HS-5 (cell line): ENCODE measurements at regions not wholly inside any gene's neighbourhood (a gene's known extent, or its start where the extent isn't known, plus 50 kb on each side); places are given as distances from the start of the nearest gene placed in this dataset.
"Not testable (repeated sequence)": the region's sequence is repeated elsewhere in the genome, so short reads cannot be mapped to it uniquely, and the experiment has no call there.

Experiments used
- DNase-seq: peaks from one replicate; pipeline ENCODE4 v3.0.0-alpha.2; 2012; ENCODE audit warnings: low read depth

DNA sequence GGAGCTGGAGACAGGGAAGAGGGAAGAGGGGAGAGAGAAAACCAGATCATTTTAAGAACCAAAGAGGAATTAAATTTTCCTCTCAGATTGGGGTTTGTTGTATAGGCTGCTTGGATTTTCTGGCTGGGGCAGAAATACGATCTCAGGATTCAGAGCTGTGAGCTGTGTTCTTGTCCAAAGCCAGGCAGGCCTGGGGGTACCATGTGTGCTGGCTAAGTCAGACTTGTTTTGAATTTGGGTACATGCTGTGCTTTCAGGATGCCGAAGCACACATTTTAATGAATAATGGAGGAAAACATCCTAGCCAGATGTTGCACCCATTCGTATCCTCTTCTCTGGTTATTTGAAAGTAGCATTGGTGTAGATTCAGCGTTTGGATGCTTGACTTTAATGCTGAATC is 170.3 kb upstream of the PODXL start:
- DNase-seq = no peak

DNA sequence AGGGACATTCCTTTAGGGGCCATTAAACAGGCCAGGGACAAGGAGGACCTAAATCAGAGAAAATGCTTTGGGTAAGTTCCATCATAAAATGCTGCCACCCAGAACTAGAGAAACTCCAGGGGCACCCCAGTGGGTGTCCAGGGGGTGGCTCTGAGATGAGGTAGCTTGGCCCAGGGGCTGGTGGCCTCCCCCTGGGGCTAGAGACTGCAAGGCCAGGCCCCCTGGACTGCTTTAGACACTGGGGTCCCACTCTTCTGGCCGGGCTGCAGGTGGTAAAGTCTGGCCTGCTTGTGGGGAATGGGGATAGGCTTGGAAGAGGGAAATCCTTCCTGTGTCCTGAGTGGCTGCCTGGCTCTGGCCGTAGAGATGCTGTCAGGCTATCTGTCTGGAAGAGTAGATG is 169.6 kb upstream of the PODXL start:
- DNase-seq = no peak

- DNase-seq = no peak
Measured at GRCh38 chr7:131724776-131725345, 168.4 kb upstream of the PODXL start.

- no peak for DNase-seq
Measured at GRCh38 chr7:131723926-131724325, 167.5 kb upstream of the PODXL start.

DNA sequence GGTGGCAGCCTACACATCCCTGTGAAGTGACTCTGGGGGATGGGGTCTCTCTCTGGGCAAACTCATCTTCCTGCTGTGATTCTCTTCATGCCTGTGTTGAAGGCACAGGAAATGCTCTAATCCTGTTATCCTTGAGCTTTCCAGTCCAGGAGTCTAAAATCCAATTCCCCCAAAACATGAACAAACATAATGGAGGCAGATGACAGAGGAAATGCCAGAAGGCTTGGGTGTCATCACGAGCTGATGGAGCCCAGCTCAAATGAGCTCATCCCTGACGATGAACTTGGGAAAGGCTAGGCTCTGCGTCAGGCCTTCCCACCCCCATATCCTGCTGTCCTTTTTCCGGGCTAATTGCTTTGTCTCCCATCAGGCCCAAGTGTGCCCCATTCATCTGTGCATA is 165.9 kb upstream of the PODXL start:
- peak; percentile 3 for DNase-seq

DNA sequence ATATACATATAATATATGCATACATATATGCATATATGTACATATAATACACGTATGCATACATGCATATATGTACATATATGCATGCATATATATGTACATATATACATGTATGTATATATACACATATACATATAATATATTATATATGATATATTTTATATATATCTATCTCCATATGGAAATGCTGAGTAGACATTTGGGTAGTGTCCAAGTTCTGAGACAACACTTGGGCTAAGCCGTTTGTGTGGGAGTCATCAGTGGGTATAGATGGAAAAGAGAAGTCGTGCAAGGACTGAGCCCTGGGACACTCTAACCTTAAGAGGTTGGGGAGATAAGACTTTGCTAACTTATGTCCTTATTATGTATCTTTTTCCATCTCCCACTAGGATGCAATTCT is 165.2 kb upstream of the PODXL start:
- DNase-seq = no peak

DNA sequence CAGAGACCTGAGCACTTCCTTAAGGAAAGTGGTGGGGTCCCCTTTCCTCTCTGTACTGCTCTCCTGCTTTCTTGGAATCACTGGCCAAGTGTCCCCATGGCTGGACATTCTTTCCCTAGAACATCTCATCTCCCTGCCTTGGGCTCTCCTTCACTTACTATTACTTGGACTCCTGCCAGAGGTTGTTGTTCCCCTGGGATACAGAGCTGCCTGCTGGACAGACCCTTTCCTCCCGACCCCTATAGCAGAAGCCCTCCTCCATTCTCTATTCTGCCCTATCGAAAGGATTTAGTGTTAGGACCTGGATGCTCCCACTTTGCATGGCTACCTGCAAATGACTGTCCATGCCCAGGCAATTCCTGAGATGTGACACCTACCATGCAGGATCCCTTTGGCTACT is 164.3 kb upstream of the PODXL start:
- no peak for DNase-seq

GRCh38 chr7:131717181-131717580 is 160.8 kb upstream of the PODXL start:
- DNase-seq = no peak

DNA sequence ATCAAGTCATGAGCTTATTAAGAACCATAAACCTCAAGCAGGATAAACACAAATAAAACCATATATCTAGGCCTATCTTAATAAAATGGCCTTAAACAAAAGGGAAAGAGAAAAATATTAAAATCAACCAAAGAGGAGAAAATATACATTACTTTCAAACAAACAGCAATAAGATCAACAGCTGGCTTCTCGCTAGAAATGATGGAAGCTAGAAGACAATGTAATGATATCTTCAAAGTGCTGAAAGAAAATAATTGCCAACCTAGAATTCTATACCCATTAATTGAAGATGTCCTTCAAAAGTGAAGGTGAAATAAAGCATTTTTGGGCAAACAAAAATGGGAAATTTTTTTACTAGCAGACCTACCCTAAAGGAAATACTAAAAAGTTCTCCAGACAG is 142.9 kb upstream of the PODXL start:
- no peak for DNase-seq

DNA sequence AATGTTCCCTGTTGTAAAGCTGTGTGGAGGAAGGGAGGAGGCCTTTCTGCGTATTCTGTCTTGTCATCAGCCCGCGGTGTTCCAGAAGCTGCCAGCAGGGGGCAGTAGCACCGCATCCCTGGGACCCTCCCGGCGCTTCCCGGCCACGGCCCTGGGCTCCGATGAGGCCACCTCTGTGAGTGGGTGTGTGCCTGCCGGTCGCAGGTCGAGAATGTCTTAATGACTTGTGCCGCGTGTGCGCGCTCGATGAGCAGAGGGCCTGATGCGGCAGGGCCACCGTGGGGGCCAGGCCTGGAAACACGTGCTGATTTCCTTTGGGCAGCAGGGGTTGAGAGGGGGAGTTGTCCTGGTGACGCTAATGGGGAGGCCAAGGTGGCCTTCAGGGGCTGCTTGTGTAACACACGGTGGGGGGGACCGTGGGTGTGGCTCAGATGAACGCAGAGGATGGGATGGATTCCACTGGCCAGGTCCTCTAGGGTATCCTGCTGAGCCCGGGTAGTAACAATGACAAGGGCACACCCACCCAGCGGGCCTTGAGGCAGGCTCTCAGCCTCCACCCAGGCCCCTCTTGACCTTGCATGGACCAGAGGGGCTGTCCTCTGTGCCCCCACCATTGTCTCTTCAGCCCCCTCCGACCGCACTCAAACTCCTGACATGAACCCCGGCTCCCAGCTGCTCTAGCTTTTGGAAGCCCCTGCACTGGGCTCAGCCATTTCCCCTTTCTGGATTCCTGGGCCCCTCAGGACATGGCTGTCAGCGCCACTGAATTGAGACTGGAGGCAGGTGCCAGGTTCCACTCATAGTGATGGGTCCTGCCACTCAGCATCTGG is 135.9 kb upstream of the PODXL start:
- no peak for DNase-seq

DNA sequence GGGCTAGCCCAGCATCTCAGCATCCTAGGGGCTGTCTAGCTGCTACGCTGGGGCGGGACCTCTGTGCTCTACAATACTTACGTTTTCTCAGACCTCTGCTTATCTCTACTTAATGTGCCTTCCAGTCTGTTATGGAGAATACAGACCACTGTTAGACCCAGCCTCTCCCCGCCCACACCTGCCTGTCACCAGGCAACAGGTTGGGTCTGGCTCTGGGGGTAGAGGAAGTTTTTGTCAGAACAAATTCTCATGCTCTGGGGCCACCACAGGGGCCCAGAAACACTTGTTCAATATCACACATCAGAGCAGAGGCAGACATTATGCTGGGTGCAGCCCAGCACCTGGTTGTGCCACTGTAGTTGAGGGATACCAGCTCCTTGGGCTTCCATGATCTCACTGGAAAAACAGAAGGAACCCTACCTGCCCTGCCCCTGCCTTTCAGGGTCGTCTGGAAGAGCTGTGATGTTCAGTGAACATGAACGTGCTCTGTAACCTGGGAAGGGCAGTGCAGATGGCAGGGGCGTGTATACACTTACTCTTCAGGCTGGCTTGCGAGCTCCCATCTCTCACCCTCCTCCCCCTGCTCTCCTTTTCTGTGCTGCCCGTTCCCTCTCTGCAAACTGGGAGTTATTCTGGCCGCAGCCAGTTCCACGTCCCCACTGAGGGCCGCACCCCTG is 135.2 kb upstream of the PODXL start:
- DNase-seq = no peak

DNA sequence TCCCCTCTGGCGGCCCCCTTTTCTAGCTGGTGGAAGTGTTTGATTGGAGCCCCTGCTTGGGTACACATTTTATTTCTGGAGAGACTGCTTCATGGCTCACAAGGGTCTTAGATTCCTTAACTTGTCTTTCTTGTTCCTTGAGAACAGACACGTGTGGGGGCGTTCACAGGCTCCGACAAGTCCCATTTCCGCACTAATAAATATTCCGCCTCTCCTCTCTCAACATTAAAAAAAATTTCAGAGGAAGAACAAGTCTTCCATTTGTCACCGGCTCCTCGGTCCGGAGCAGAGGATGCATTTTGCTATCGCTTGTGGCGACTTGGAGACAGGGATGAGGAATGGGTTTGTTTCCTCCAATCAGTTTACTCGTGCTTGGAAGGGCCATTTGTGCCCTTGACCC is 134.0 kb upstream of the PODXL start:
- no peak for DNase-seq

DNA sequence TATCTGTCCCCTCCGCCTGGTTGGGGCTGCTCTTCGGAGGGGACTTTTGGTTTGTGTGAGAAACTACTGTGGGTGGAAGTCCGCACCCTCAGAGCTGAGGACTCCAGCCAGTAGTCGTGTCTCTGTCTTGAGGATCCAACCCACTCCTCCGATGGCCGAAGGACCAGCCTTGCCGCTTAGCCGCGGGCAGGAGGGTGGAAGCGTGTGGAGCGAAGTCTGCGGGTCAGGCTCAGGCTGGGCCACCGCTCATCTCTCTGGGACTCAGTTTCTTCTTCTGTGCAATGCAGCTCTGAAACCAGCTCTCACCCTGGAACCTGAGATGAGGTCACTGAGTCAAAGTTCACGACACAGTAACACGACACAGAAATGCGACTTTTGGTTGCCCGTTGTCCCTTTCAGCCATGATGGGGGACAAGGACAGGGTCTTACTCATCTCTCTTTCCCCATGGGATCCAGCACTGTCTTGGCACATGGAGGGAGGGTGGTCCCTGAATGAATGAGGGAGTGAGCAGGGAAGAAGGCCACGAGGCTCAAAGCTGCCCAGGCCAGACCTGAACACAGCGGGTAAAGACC is 133.3 kb upstream of the PODXL start:
- DNase-seq = no peak

DNA sequence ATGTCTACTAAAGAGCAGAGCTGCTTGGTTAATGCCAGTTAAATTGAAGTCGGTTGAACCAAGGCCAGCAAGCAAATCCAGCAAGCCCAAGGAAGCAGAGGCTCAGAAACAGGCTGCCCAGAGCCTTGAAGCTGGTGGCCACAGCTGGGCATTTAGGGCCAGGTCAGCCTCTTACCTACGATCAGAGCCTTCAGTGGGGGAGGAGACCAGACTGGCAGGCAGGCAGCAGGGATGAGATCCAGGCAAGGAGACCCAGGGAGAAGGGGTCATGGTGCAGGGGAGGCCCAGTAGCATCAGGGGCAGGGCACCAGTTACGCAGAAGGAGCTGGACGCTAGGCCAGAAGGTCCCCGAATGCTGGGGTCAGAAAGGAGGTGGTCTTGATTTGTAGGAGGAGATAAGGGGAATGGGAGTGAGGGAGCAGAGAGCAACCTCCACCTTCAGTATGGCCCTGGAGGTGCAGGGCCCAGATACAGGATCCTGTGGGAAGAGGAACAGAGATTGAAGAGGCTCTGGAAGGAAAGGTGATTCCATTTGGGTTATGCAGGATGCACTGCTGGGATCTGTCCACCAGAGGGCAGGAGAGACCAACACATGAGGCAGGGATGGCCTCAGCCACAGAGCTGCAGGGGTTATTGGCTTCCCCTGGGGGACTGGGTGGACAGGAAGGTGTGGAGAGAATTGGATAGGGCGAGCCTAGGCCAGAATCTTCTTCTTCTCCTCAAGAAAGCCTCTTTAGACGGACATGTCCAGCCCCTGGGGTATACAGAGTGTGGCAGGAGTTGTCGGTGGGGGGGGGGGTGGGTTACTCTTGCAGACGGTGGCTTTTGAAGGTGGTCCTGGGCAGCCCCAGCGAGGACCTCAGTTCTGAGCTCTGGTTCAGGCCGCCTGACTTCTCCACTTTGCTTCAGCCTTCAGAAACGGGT is 132.6 kb upstream of the PODXL start:
- DNase-seq = peak; percentile 16

- DNase-seq = no peak
Measured at GRCh38 chr7:131687296-131687695, 130.9 kb upstream of the PODXL start.

GRCh38 chr7:131686833-131687232 is 130.4 kb upstream of the PODXL start:
- DNase-seq = no peak

DNA sequence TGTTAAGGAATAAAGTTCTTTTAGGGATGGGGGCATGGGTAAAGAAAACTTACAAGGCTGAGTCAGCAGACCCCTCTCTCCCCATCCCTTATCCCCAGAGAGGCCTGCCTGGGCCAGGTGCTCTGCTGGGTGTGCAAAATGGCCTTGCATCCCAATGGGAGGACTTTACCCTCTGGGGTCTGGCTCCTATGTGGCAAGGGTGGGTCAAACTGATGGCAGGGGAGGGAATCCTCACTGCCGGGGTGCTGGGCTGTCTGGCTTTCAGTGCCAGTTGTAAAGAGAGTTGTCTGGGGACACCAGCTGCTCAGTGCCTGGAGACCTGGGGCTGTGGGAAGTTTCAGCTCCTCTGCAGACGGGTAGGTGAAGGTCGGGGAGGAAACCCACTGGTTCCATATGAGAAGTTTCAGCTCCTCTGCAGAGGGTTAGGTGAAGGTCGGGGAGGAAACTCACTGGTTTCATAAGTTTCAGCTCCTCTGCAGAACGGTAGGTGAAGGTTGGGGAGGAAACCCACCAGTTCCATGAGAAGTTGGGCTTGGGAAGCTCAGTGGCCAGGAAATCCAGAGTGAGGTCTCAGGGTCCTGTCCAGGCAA is 127.2 kb upstream of the PODXL start:
- DNase-seq = no peak

- DNase-seq = no peak
Measured at GRCh38 chr7:131681961-131682360, 125.5 kb upstream of the PODXL start.

DNA sequence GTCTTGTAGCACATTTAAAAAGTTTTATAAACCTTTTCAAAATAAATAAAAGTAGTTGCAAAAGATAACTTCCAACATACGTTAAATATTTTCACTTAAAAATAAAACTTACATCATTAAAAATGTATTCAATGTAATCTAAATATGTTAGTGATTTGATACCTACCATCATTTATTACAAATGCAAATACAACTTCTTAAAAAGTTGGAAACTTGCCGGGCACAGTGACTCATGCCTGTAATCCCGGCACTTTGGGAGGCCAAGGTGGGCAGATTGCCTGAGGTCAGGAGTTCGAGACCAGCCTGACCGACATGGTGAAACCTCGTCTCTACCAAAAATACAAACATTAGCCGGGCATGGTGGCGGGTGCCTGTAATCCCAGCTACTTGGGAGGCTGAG is 122.6 kb upstream of the PODXL start:
- DNase-seq = not testable (repeated sequence)

DNA sequence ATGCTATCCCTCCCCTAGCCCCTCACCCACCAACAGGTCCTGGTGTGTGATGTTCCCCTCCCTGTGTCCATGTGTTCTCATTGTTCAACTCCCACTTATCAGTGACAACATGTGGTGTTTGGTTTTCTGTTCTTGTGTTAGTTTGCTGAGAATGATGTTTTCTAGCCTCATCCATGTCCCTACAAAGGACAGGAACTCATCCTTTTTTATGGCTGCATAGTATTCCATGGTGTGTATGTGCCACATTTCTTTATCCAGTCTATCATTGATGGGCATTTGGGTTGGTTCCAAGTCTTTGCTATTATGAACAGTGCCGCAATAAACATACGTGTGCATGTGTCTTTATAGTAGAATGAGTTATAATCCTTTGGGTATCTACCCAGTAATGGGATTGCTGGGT is 120.4 kb upstream of the PODXL start:
- DNase-seq = not testable (repeated sequence)

- no peak for DNase-seq
Measured at GRCh38 chr7:131674131-131674530, 117.7 kb upstream of the PODXL start.

GRCh38 chr7:131673576-131673975 is 117.1 kb upstream of the PODXL start:
- no peak for DNase-seq
